WERI-Rb-1 (cell line): ENCODE measurements at regions not wholly inside any gene's neighbourhood (a gene's known extent, or its start where the extent isn't known, plus 50 kb on each side); places are given as distances from the start of the nearest gene placed in this dataset.

Experiments
- DNase-seq: peaks from one replicate; pipeline ENCODE4 v3.0.0-alpha.2; 2020
- H3K27ac ChIP-seq: fragments of 250-450 bp; sonication (Bioruptor Pico); 2 replicates; pipeline ENCODE4 v1.5.1; 2020; ENCODE audit warnings: mild to moderate bottlenecking, moderate library complexity
- H3K27me3 ChIP-seq: fragments of 250-450 bp; sonication (Bioruptor Pico); 2 replicates; pipeline ENCODE4 v1.5.1; 2021; ENCODE audit warnings: mild to moderate bottlenecking, low read depth, moderate library complexity; ENCODE audit not compliant: insufficient read depth, severe bottlenecking
- H3K36me3 ChIP-seq: fragments of 250-450 bp; sonication (Bioruptor Pico); 2 replicates; pipeline ENCODE4 v1.5.1; 2020; ENCODE audit warnings: mild to moderate bottlenecking, moderate library complexity
- H3K4me3 ChIP-seq: 2 replicates; pipeline ENCODE4 v1.5.1; 2011; ENCODE audit warnings: low read depth, mild to moderate bottlenecking, control low read depth, low read length
- H3K9me3 ChIP-seq: fragments of 250-450 bp; sonication (Bioruptor Pico); 2 replicates; pipeline ENCODE4 v1.5.1; 2021; ENCODE audit warnings: mild to moderate bottlenecking, moderate library complexity; ENCODE audit not compliant: severe bottlenecking
- CTCF ChIP-seq: IDR thresholded peaks from 2 replicates; pipeline ENCODE4 v1.5.1; 2011; ENCODE audit warnings: low read depth, mild to moderate bottlenecking, control low read depth, inconsistent platforms, low read length

DNA sequence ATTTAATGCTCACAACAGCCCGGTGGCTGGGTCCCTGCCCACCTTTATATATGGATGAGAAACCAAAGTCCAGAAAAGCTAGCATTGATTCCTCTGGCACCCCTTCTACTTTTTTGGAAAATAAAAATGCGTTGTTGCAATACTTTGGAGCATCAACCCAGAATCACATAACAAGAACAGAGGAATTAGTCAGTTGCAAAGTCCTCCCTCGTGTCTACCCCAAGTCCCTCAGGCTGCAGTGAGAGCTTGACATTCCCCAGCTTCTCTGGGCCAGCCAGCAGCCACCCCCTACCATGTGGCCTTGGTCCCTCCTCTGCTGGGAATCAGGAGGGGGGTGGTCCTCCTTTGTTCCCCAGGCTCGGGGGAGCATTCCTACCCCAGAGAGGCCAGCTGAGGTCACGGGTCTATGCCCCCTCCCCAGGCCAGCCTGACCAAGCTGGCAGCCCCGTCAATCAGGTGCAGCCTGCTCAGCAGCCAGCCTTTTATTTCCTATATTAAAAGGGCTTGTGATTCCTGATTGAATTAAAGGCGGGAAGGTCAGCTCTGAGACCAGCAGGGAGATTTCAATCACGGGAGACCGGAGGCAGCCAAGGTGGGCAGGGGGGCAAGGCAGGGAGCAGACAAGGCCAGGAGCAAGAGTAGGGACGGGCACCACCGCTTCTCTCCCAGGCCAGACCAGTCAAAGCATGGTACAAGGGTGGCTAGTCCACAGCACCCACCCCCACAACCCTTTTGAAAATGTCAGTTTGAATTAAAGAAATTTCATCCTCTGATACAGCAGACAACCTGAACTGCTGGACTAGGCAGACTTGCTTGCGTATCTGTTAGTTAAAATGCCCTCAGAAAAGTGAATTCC, 158.9 kb downstream of the MRPL14 start:
- no peak for TF ChIP-seq CTCF
- H3K27ac ChIP-seq: no peak overlapping the region
- no peaks in the 10 kb centered on the region for H3K27me3 ChIP-seq
- no peaks in the 10 kb centered on the region for H3K9me3 ChIP-seq
- H3K36me3 ChIP-seq: no peaks in the 10 kb centered on the region
- no peak overlapping the region for H3K4me3 ChIP-seq
- peak; percentile 7 for DNase-seq

GRCh38 chr6:43967719-43968091, 159.5 kb downstream of the MRPL14 start:
- H3K9me3 ChIP-seq: no peaks in the 10 kb centered on the region

GRCh38 chr6:43966853-43967718, 160.2 kb downstream of the MRPL14 start:
- no peaks in the 10 kb centered on the region for H3K27me3 ChIP-seq
- H3K27ac ChIP-seq: no peak overlapping the region
- no peak for TF ChIP-seq CTCF
- H3K36me3 ChIP-seq: no peaks in the 10 kb centered on the region
- no peaks in the 10 kb centered on the region for H3K9me3 ChIP-seq
- DNase-seq: peak; percentile 5
- H3K4me3 ChIP-seq: no peak overlapping the region

More at GRCh38 chr6:43967719-43968091, 159.5 kb downstream of the MRPL14 start:
- DNase-seq: peak; percentile 5
- Histone ChIP-seq H3K4me3 (no peak overlapping the region), H3K27me3 (no peaks in the 10 kb centered on the region), H3K36me3 (no peaks in the 10 kb centered on the region), H3K27ac (no peak overlapping the region)
- no peak for TF ChIP-seq CTCF

- Histone ChIP-seq H3K4me3 (no peak overlapping the region), H3K9me3 (no peaks in the 10 kb centered on the region), H3K27me3 (no peaks in the 10 kb centered on the region), H3K36me3 (no peaks in the 10 kb centered on the region), H3K27ac (no peak overlapping the region)
- no peak for DNase-seq
- TF ChIP-seq CTCF: no peak
These were observed 160.9 kb downstream of the MRPL14 start for GRCh38 chr6:43966374-43966658.

DNA sequence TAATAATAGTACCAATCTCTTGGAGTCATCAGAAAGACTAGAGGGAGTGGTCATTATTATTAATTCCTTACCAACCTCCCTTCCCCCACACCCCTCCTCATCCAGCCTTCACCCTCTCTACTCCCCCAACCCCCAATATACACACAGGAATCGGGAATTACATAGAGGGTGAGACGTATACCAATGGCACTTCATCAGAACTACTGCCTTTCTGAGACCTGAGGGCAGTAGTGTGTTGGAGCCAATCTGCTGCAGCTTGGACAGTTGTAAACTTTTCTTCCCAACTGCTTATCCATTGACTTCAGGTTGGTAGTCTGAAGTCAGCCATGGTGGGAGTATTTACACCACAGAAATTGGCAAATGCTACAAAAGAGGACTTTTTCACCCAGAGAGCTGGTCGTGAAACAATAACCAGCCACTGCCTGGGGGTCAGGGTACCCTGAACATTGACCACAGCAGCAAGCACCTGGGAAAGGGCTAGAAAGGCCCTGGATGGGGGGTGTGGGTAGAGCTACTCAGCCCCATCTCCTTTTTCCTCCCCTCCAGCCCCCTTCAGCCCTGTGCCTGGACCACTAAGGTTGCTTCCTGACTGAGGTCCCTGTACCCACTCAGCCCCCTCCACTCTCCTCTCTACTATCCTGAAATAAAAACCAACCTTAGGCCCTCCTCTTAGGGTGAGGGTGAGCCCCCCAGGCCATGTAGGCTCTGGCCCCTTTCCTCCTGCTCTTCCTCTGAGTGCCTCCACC, 161.5 kb downstream of the MRPL14 start:
- H3K36me3 ChIP-seq: no peaks in the 10 kb centered on the region
- H3K27me3 ChIP-seq: no peaks in the 10 kb centered on the region
- no peak for TF ChIP-seq CTCF
- H3K9me3 ChIP-seq: no peaks in the 10 kb centered on the region
- no peak overlapping the region for H3K27ac ChIP-seq
- no peak overlapping the region for H3K4me3 ChIP-seq
- peak; percentile 5 for DNase-seq
